KOPT-K1 (cell line): ENCODE measurements at regions not wholly inside any gene's neighbourhood (a gene's known extent, or its start where the extent isn't known, plus 50 kb on each side); places are given as distances from the start of the nearest gene placed in this dataset.

Experiments used
- H3K27ac ChIP-seq: fragments of 200-600 bp; sonication (generic); 2 replicates; pipeline ENCODE4 v1.5.1; 2016; ENCODE audit warnings: antibody characterized with exemption, mild to moderate bottlenecking, low read depth, low read length; ENCODE audit not compliant: poor library complexity, severe bottlenecking
- H3K36me3 ChIP-seq: fragments of 200-600 bp; sonication (generic); 2 replicates; pipeline ENCODE4 v1.5.1; 2017; ENCODE audit warnings: antibody characterized with exemption, mild to moderate bottlenecking, low read length, moderate library complexity; ENCODE audit not compliant: insufficient read depth
- H3K9me3 ChIP-seq: fragments of 200-600 bp; sonication (generic); 2 replicates; pipeline ENCODE4 v1.5.1; 2017; ENCODE audit warnings: antibody characterized with exemption, low read length, mild to moderate bottlenecking; ENCODE audit not compliant: insufficient read depth, poor library complexity, severe bottlenecking

DNA sequence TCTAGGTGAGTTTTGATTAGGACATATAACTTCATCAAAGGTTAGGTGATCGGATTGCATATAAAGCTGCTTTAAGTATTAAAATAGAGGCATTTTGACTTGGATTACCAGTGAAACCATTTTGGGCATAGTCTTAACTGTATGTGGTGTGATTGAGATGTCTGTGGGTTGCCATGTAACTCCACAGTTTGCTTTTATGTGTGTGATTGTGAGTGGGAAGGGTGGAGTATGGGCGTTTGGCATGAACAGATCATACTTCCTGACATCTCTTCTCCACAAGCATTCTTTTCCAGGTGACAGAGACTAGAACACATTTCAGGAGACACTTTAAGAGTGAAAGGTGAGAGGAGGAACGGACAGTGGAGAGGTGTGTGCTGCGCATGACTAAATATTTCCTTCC lies 136.1 kb downstream of the CEP135 start:
- H3K9me3 ChIP-seq: no peaks in the 10 kb centered on the region
- H3K36me3 ChIP-seq: no peaks in the 10 kb centered on the region
- no peak overlapping the region for H3K27ac ChIP-seq
